Sigmoid colon (tissue), 4 donors: ENCODE measurements at regions not wholly inside any gene's neighbourhood (a gene's known extent, or its start where the extent isn't known, plus 50 kb on each side); places are given as distances from the start of the nearest gene placed in this dataset.

Experiments
- POLR2A ChIP-seq, 2 donors: fragments of 450-650 bp; IDR thresholded peaks; one replicate each; pipeline ENCODE4 v1.6.1; 2016; ENCODE audit warnings: antibody characterized with exemption in 2 of 2, mild to moderate bottlenecking in 2 of 2, moderate library complexity in 2 of 2
- POLR2AphosphoS5 ChIP-seq, 4 donors: sonication (generic); formaldehyde crosslinking; IDR thresholded peaks; one replicate each; pipeline ENCODE4 v1.6.1; 2017; ENCODE audit warnings: antibody characterized with exemption in 4 of 4
- TF ChIP-seq, protein P1 (sequence below), 4 experiments: fragments of 450-650 bp in 3 of 4; fragments of 200-600 bp in 1 of 4; IDR thresholded peaks; one replicate each; pipeline ENCODE4 v1.5.1; 2016 to 2019; ENCODE audit warnings: antibody characterized with exemption in 4 of 4, mild to moderate bottlenecking in 3 of 4, moderate library complexity in 2 of 4

DNA sequence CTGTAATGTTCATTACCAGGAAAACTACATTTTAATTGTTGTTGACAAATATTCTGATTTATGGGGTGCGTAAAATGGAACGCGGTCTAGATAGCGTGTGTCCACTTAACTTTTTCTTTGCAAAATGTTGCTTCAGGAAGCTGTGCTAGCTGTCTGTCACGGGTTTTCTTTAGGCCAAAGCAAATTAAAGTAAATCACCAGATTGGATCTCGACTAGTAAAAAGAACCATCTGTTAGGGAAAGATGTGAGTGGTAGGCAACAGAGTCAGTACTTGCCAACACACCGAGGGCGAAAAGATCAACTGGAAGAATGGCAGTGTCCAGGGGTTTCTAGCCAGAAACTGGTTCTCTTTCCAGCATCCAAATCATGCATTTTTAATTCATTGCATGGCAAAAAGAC lies 404.9 kb upstream of the TMPO start:
- TF ChIP-seq, protein P1, sequence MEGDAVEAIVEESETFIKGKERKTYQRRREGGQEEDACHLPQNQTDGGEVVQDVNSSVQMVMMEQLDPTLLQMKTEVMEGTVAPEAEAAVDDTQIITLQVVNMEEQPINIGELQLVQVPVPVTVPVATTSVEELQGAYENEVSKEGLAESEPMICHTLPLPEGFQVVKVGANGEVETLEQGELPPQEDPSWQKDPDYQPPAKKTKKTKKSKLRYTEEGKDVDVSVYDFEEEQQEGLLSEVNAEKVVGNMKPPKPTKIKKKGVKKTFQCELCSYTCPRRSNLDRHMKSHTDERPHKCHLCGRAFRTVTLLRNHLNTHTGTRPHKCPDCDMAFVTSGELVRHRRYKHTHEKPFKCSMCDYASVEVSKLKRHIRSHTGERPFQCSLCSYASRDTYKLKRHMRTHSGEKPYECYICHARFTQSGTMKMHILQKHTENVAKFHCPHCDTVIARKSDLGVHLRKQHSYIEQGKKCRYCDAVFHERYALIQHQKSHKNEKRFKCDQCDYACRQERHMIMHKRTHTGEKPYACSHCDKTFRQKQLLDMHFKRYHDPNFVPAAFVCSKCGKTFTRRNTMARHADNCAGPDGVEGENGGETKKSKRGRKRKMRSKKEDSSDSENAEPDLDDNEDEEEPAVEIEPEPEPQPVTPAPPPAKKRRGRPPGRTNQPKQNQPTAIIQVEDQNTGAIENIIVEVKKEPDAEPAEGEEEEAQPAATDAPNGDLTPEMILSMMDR (IDR thresholded peaks at IDR 0.05), result no peak
- TF ChIP-seq POLR2A (IDR thresholded peaks at IDR 0.05) (no peak), POLR2AphosphoS5 (IDR thresholded peaks at IDR 0.05) (no peak)
